Fibroblast of lung (primary cell): ENCODE measurements at regions not wholly inside any gene's neighbourhood (a gene's known extent, or its start where the extent isn't known, plus 50 kb on each side); places are given as distances from the start of the nearest gene placed in this dataset.

Experiments
- CTCF ChIP-seq, 2 donors: IDR thresholded peaks in 1 of 2; conservative IDR thresholded peaks in 1 of 2; 1 replicate in 1 of 2; 2 replicates in 1 of 2; pipeline ENCODE4 v1.5.1; 2011 to 2012; ENCODE audit warnings: low read length in 2 of 2, control low read depth in 1 of 2, inconsistent platforms in 1 of 2, low read depth in 1 of 2, mild to moderate bottlenecking in 1 of 2
- EZH2 ChIP-seq: IDR thresholded peaks from 2 replicates; pipeline ENCODE4 v1.5.1; 2012; ENCODE audit warnings: low read length, control low read depth, mild to moderate bottlenecking; ENCODE audit errors: missing control alignments

GRCh38 chr14:87283547-87283946, 709.4 kb downstream of the GALC start:
- no peak for TF ChIP-seq CTCF (conservative IDR thresholded peaks at IDR 0.05 in 1 of 2, IDR thresholded peaks at IDR 0.05 in 1 of 2; ENCODE audit: low read depth in 1 of 2, low read length in 2 of 2)
- no peak for TF ChIP-seq EZH2
